H9 (cell line): ENCODE measurements at regions not wholly inside any gene's neighbourhood (a gene's known extent, or its start where the extent isn't known, plus 50 kb on each side); places are given as distances from the start of the nearest gene placed in this dataset.

Experiments
- DNase-seq: peaks from one replicate; pipeline ENCODE4 v3.0.0-alpha.2; 2017
- H2AFZ ChIP-seq: one replicate; pipeline ENCODE4 v1.6.1; 2013; ENCODE audit warnings: mild to moderate bottlenecking, low read length, control low read depth, moderate library complexity
- H2AK5ac ChIP-seq: 2 replicates; pipeline ENCODE4 v1.6.1; 2013; ENCODE audit warnings: low read length, control low read depth, mixed read lengths; ENCODE audit not compliant: insufficient read length
- H2BK120ac ChIP-seq: one replicate; pipeline ENCODE4 v1.6.1; 2013; ENCODE audit warnings: low read depth, mild to moderate bottlenecking, low read length, control low read depth, inconsistent platforms; ENCODE audit not compliant: poor library complexity, severe bottlenecking
- H2BK12ac ChIP-seq: 2 replicates; pipeline ENCODE4 v1.6.1; 2013; ENCODE audit warnings: low read length, control low read depth, mixed read lengths, low read depth; ENCODE audit not compliant: insufficient read length
- H2BK15ac ChIP-seq: 2 replicates; pipeline ENCODE4 v1.6.1; 2013; ENCODE audit warnings: low read depth, low read length, control low read depth
- H2BK20ac ChIP-seq: one replicate; pipeline ENCODE4 v1.6.1; 2013; ENCODE audit warnings: low read depth, mild to moderate bottlenecking, low read length, control low read depth, inconsistent platforms; ENCODE audit not compliant: poor library complexity, severe bottlenecking
- H2BK5ac ChIP-seq: 2 replicates; pipeline ENCODE4 v1.6.1; 2013; ENCODE audit warnings: low read length, control low read depth, mixed read lengths; ENCODE audit not compliant: insufficient read length
- H3K14ac ChIP-seq: 2 replicates; pipeline ENCODE4 v1.6.1; 2013; ENCODE audit warnings: low read length, control low read depth; ENCODE audit not compliant: insufficient read depth
- H3K18ac ChIP-seq: 2 replicates; pipeline ENCODE4 v1.6.1; 2013; ENCODE audit warnings: low read depth, mild to moderate bottlenecking, mixed read lengths, low read length, control low read depth; ENCODE audit not compliant: insufficient read length
- H3K23ac ChIP-seq: 2 replicates; pipeline ENCODE4 v1.6.1; 2013; ENCODE audit warnings: low read length, control low read depth, mixed read lengths, low read depth; ENCODE audit not compliant: insufficient read length
- H3K23me2 ChIP-seq: 2 replicates; pipeline ENCODE4 v1.6.1; 2013; ENCODE audit warnings: low read depth, mild to moderate bottlenecking, mixed read lengths, low read length, control low read depth; ENCODE audit not compliant: insufficient read length, poor library complexity, severe bottlenecking
- H3K27ac ChIP-seq: 2 replicates; pipeline ENCODE4 v1.5.1; 2013; ENCODE audit warnings: low read length, control low read depth, mixed read lengths, low read depth; ENCODE audit not compliant: insufficient read length
- H3K27me3 ChIP-seq: 2 replicates; pipeline ENCODE4 v1.6.1; 2013; ENCODE audit warnings: low read length, control low read depth, inconsistent platforms; ENCODE audit not compliant: insufficient read depth
- H3K4ac ChIP-seq: 2 replicates; pipeline ENCODE4 v1.6.1; 2013; ENCODE audit warnings: low read depth, mild to moderate bottlenecking, control low read depth, inconsistent platforms, low read length, moderate library complexity
- H3K4me1 ChIP-seq: 2 replicates; pipeline ENCODE4 v1.6.1; 2013; ENCODE audit warnings: low read length, control low read depth, inconsistent platforms; ENCODE audit not compliant: insufficient read depth
- H3K4me2 ChIP-seq: 2 replicates; pipeline ENCODE4 v1.6.1; 2013; ENCODE audit warnings: low read length, control low read depth, mixed read lengths; ENCODE audit not compliant: insufficient read length, insufficient read depth
- H3K56ac ChIP-seq: 2 replicates; pipeline ENCODE4 v1.6.1; 2013; ENCODE audit warnings: low read depth, mild to moderate bottlenecking, mixed read lengths, low read length, control low read depth; ENCODE audit not compliant: insufficient read length
- H3K79me1 ChIP-seq: 2 replicates; pipeline ENCODE4 v1.6.1; 2013; ENCODE audit warnings: low read depth, mild to moderate bottlenecking, moderate library complexity, low read length, control low read depth, inconsistent platforms; ENCODE audit not compliant: insufficient read depth, poor library complexity, severe bottlenecking
- H3K79me2 ChIP-seq: 2 replicates; pipeline ENCODE4 v1.6.1; 2013; ENCODE audit warnings: low read length, control low read depth, inconsistent platforms; ENCODE audit not compliant: insufficient read depth
- H3K9ac ChIP-seq: 2 replicates; pipeline ENCODE4 v1.6.1; 2013; ENCODE audit warnings: low read length, control low read depth, mixed read lengths; ENCODE audit not compliant: insufficient read length; ENCODE audit errors: extremely low read depth
- H3K9me3 ChIP-seq: one replicate; pipeline ENCODE4 v1.6.1; 2013; ENCODE audit warnings: low read depth, low read length, inconsistent platforms; ENCODE audit not compliant: control insufficient read depth
- H3T11ph ChIP-seq: one replicate; pipeline ENCODE4 v1.6.1; 2013; ENCODE audit warnings: mild to moderate bottlenecking, low read length, control low read depth, inconsistent platforms
- H4K20me1 ChIP-seq: one replicate; pipeline ENCODE4 v1.6.1; 2013; ENCODE audit not compliant: control insufficient read depth, insufficient read length, insufficient read depth
- H4K5ac ChIP-seq: 2 replicates; pipeline ENCODE4 v1.6.1; 2013; ENCODE audit warnings: low read depth, mild to moderate bottlenecking, mixed read lengths, low read length, control low read depth; ENCODE audit not compliant: insufficient read length
- H4K8ac ChIP-seq: replicated peaks from 2 replicates; pipeline ENCODE4 v1.6.1; 2013; ENCODE audit warnings: low read length, control low read depth, mixed read lengths, low read depth; ENCODE audit not compliant: insufficient read length
- H4K91ac ChIP-seq: 2 replicates; pipeline ENCODE4 v1.6.1; 2013; ENCODE audit warnings: low read depth, mild to moderate bottlenecking, moderate library complexity, mixed read lengths, low read length, control low read depth; ENCODE audit not compliant: insufficient read length
- H3K27ac Mint-ChIP-seq, 3 experiments: 2 replicates in 2 of 3; 3 replicates in 1 of 3; pipeline ENCODE4 v1.8.0; 2020 to 2021; ENCODE audit warnings: mixed read lengths in 3 of 3, mild to moderate bottlenecking in 1 of 3, moderate library complexity in 1 of 3
- H3K27me3 Mint-ChIP-seq: 2 replicates; pipeline ENCODE4 v1.8.0; 2021; ENCODE audit warnings: low read depth, mild to moderate bottlenecking, moderate library complexity, mixed read lengths
- H3K36me3 Mint-ChIP-seq, 3 experiments: 2 replicates in 2 of 3; 3 replicates in 1 of 3; pipeline ENCODE4 v1.8.0; 2020 to 2021; ENCODE audit warnings: low read depth in 3 of 3, mixed read lengths in 3 of 3; ENCODE audit not compliant: insufficient read depth in 1 of 3
- H3K4me1 Mint-ChIP-seq, 2 experiments: 2 replicates each; pipeline ENCODE4 v1.8.0; 2020; ENCODE audit warnings: mixed read lengths in 2 of 2
- H3K4me3 Mint-ChIP-seq, 2 experiments: 2 replicates in 1 of 2; 3 replicates in 1 of 2; pipeline ENCODE4 v1.8.0; 2020 to 2021; ENCODE audit warnings: mild to moderate bottlenecking in 2 of 2, mixed read lengths in 2 of 2, moderate library complexity in 1 of 2
- H3K9me3 Mint-ChIP-seq, 2 experiments: 2 replicates in 1 of 2; 3 replicates in 1 of 2; pipeline ENCODE4 v1.8.0; 2020; ENCODE audit warnings: mild to moderate bottlenecking in 2 of 2, mixed read lengths in 2 of 2, moderate library complexity in 1 of 2
- CTCF ChIP-seq: fragments of 200-600 bp; sonication (generic); conservative IDR thresholded peaks from 3 replicates; pipeline ENCODE4 v1.8.0; 2021; ENCODE audit warnings: antibody characterized with exemption, mild to moderate bottlenecking

GRCh38 chr6:76834399-76834798 is 628.9 kb downstream of the HTR1B start:
- Histone ChIP-seq H4K20me1 (no peaks in the 10 kb centered on the region), H2AK5ac (no peak overlapping the region), H3K27ac (no peak overlapping the region), H2AFZ (no peak overlapping the region), H2BK12ac (no peak overlapping the region), H3K14ac (no peak overlapping the region), H2BK20ac (no peak overlapping the region), H3K27me3 (no peaks in the 10 kb centered on the region), H3K4me2 (no peak overlapping the region), H3K56ac (no peak overlapping the region), H2BK120ac (no peak overlapping the region), H2BK15ac (no peak overlapping the region), H4K91ac (no peak overlapping the region), H3K23ac (no peak overlapping the region), H2BK5ac (no peak overlapping the region), H4K5ac (no peak overlapping the region), H3K23me2 (no peaks in the 10 kb centered on the region), H3K9ac (no peak overlapping the region), H3T11ph (no peak overlapping the region), H3K18ac (no peak overlapping the region), H3K9me3 (no peaks in the 10 kb centered on the region), H4K8ac (no peak overlapping the region), H3K79me1 (no peaks in the 10 kb centered on the region), H3K4ac (no peak overlapping the region), H3K79me2 (no peaks in the 10 kb centered on the region), H3K4me1 (no peaks in the 10 kb centered on the region; the same call in 1 of the 2 replicates)
- Mint-ChIP-seq H3K36me3 (no peaks in the 10 kb centered on the region; a peak in 1 of 7 replicates), H3K4me3 (no peak overlapping the region), H3K9me3 (0 out of 5 replicates have a peak, but pooled peaks cover 0 to 2% of the 10 kb centered on the region in 2 experiments), H3K27ac (no peak overlapping the region), H3K4me1 (peaks cover 8 to 9% of the 10 kb centered on the region in 2 experiments), H3K27me3 (no peaks in the 10 kb centered on the region; the same call in 1 of the 2 replicates)
- DNase-seq: no peak
- no peak for TF ChIP-seq CTCF
